Neural progenitor cell (in vitro differentiated cells): ENCODE measurements at regions not wholly inside any gene's neighbourhood (a gene's known extent, or its start where the extent isn't known, plus 50 kb on each side); places are given as distances from the start of the nearest gene placed in this dataset.

ENCODE experiments used
- DNase-seq: peaks from one replicate; pipeline ENCODE4 v3.0.0-alpha.2; 2016; ENCODE audit warnings: low spot score
- H2AFZ ChIP-seq: fragments of 200-600 bp; sonication (generic); replicated peaks from 2 replicates; pipeline ENCODE4 v1.6.1; 2016; ENCODE audit warnings: antibody characterized with exemption
- H3F3A ChIP-seq: fragments of 200-600 bp; sonication (generic); 2 replicates; pipeline ENCODE4 v1.6.1; 2016; ENCODE audit warnings: antibody characterized with exemption, low read depth
- H3K27ac ChIP-seq: fragments of 200-600 bp; sonication (generic); 2 replicates; pipeline ENCODE4 v1.5.1; 2016; ENCODE audit warnings: mild to moderate bottlenecking
- H3K27me3 ChIP-seq: fragments of 200-600 bp; sonication (generic); 2 replicates; pipeline ENCODE4 v1.6.1; 2016; ENCODE audit warnings: mild to moderate bottlenecking, moderate library complexity
- H3K36me3 ChIP-seq: fragments of 200-600 bp; sonication (generic); 2 replicates; pipeline ENCODE4 v1.5.1; 2016
- H3K4me1 ChIP-seq: fragments of 200-600 bp; sonication (generic); 2 replicates; pipeline ENCODE4 v1.6.1; 2016; ENCODE audit warnings: mixed run types
- H3K4me2 ChIP-seq: fragments of 200-600 bp; sonication (generic); 2 replicates; pipeline ENCODE4 v1.6.1; 2016
- H3K4me3 ChIP-seq: fragments of 200-600 bp; sonication (generic); 2 replicates; pipeline ENCODE4 v1.5.1; 2016
- H3K79me2 ChIP-seq: fragments of 200-600 bp; sonication (generic); 2 replicates; pipeline ENCODE4 v1.6.1; 2016; ENCODE audit warnings: low read depth
- H3K9ac ChIP-seq: fragments of 200-600 bp; sonication (generic); 2 replicates; pipeline ENCODE4 v1.6.1; 2016
- H3K9me3 ChIP-seq: fragments of 200-600 bp; sonication (generic); 2 replicates; pipeline ENCODE4 v1.5.1; 2016; ENCODE audit warnings: low read depth
- H4K20me1 ChIP-seq: fragments of 200-600 bp; sonication (generic); 2 replicates; pipeline ENCODE4 v1.6.1; 2016; ENCODE audit warnings: low read depth
- H3K27ac Mint-ChIP-seq: 3 replicates; pipeline ENCODE4 v1.8.0; 2021; ENCODE audit warnings: mixed read lengths
- H3K27me3 Mint-ChIP-seq: 2 replicates; pipeline ENCODE4 v1.8.0; 2022; ENCODE audit warnings: low read depth, mild to moderate bottlenecking, inconsistent platforms, moderate library complexity, mixed read lengths; ENCODE audit not compliant: insufficient read depth
- H3K36me3 Mint-ChIP-seq: 3 replicates; pipeline ENCODE4 v1.8.0; 2021; ENCODE audit warnings: mixed read lengths
- H3K4me1 Mint-ChIP-seq: 3 replicates; pipeline ENCODE4 v1.8.0; 2021; ENCODE audit warnings: mixed read lengths
- H3K4me3 Mint-ChIP-seq: 3 replicates; pipeline ENCODE4 v1.8.0; 2021; ENCODE audit warnings: mild to moderate bottlenecking, moderate library complexity, mixed read lengths
- H3K9me3 Mint-ChIP-seq: 3 replicates; pipeline ENCODE4 v1.8.0; 2020; ENCODE audit warnings: mixed read lengths
- CTCF ChIP-seq: fragments of 200-600 bp; sonication (generic); IDR thresholded peaks from 2 replicates; pipeline ENCODE4 v1.5.1; 2017; ENCODE audit warnings: antibody characterized with exemption, mild to moderate bottlenecking
- EZH2 ChIP-seq: fragments of 200-600 bp; sonication (generic); IDR thresholded peaks from 2 replicates; pipeline ENCODE4 v1.6.1; 2017; ENCODE audit warnings: antibody characterized with exemption, mild to moderate bottlenecking, moderate library complexity
- EZH2phosphoT487 ChIP-seq: fragments of 200-600 bp; sonication (generic); IDR thresholded peaks from 2 replicates; pipeline ENCODE4 v1.6.1; 2017; ENCODE audit warnings: antibody characterized with exemption

DNA sequence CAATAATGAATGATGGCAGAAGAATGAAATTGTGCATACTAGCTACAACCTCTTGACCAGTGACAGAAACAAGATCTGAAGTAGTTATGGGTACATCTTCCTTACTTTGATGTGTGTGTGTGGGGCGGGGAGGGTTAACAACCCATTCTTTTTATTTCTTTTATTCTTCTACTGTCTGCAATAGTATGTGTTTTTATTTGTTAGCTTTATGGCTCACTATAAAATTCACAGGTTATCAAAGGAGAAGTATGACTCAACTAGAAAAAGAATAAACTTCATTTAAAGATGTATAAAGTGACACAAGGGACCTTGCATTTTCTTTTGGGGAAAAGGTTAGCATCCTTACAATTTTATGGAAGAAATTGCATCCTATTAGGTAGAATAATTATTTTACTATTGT is 430.5 kb downstream of the DAD1 start:
- Histone ChIP-seq H3K4me3 (no peak overlapping the region), H4K20me1 (no peaks in the 10 kb centered on the region), H3K36me3 (no peaks in the 10 kb centered on the region), H3K9ac (no peak overlapping the region), H3K27ac (no peak overlapping the region), H3K79me2 (no peaks in the 10 kb centered on the region), H2AFZ (no peak overlapping the region), H3K9me3 (no peaks in the 10 kb centered on the region), H3F3A (no peaks in the 10 kb centered on the region), H3K4me2 (no peak overlapping the region), H3K27me3 (no peaks in the 10 kb centered on the region), H3K4me1 (no peaks in the 10 kb centered on the region)
- TF ChIP-seq CTCF (no peak), EZH2phosphoT487 (no peak), EZH2 (no peak)
- Mint-ChIP-seq H3K4me3 (no peak overlapping the region), H3K9me3 (no peaks in the 10 kb centered on the region), H3K27me3 (no peaks in the 10 kb centered on the region), H3K4me1 (peaks cover 4% of the 10 kb centered on the region), H3K27ac (no peak overlapping the region), H3K36me3 (no peaks in the 10 kb centered on the region)
- DNase-seq: no peak

DNA sequence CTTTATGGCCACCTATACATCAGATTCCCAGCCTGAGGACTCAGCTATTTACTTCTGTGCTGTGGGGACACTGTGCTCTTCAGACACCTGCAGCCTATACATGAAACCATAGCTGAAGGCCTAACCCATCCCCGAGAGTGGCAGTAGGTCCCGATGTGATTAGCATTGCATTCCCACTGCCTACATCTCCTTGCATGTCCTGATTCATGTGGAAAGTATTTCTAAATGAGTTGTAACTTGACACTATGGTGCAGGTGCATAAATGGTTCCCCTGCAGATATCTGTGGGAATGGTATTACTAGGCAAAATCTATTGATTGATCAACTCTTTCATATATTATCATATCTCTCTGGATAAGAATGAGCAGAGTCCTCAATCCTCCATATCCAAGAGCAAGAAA is 433.5 kb downstream of the DAD1 start:
- H3K4me1 Mint-ChIP-seq: no peaks in the 10 kb centered on the region
- no peak overlapping the region for H2AFZ ChIP-seq
- H3K9me3 ChIP-seq: no peaks in the 10 kb centered on the region
- H4K20me1 ChIP-seq: no peaks in the 10 kb centered on the region
- no peak overlapping the region for H3K4me2 ChIP-seq
- no peak for TF ChIP-seq CTCF
- TF ChIP-seq EZH2phosphoT487: no peak
- TF ChIP-seq EZH2: no peak
- no peak overlapping the region for H3K9ac ChIP-seq
- H3K27me3 ChIP-seq: no peaks in the 10 kb centered on the region
- H3K79me2 ChIP-seq: no peaks in the 10 kb centered on the region
- H3K36me3 ChIP-seq: no peaks in the 10 kb centered on the region
- no peak overlapping the region for H3K4me3 Mint-ChIP-seq
- H3K36me3 Mint-ChIP-seq: no peaks in the 10 kb centered on the region
- peaks cover 3% of the 10 kb centered on the region for H3K27me3 Mint-ChIP-seq
- no peak overlapping the region for H3K27ac Mint-ChIP-seq
- no peak overlapping the region for H3K27ac ChIP-seq
- peaks cover 13% of the 10 kb centered on the region for H3K9me3 Mint-ChIP-seq
- H3F3A ChIP-seq: no peaks in the 10 kb centered on the region
- no peak overlapping the region for H3K4me3 ChIP-seq
- no peak for DNase-seq
- H3K4me1 ChIP-seq: no peaks in the 10 kb centered on the region

DNA sequence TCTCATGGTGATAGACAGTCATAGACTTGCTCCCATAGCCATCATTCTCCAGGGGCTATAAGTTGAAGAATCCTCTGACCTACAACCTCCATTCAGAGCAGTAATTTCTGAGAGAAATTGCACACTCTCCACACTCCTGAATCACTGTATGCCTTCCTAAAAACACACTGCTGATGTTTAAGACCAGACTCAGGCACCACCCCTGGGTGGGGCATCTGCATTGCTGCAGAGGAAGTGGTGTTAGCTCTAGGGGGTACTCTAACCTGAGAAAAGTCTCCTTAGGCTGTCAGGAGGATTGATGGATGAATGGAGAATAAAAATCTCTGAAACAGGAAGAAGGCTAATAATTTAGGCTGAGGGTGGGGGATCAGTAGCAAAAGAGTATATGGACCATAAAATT is 436.1 kb downstream of the DAD1 start:
- Mint-ChIP-seq H3K4me3 (no peak overlapping the region), H3K36me3 (no peaks in the 10 kb centered on the region), H3K4me1 (no peaks in the 10 kb centered on the region), H3K27ac (no peak overlapping the region), H3K27me3 (peaks cover 3% of the 10 kb centered on the region), H3K9me3 (peaks cover 13% of the 10 kb centered on the region)
- Histone ChIP-seq H3K9ac (no peak overlapping the region), H3K4me3 (no peak overlapping the region), H3K79me2 (no peaks in the 10 kb centered on the region), H3K27ac (no peak overlapping the region), H3K4me2 (no peak overlapping the region), H3K4me1 (no peaks in the 10 kb centered on the region), H2AFZ (no peak overlapping the region), H3K27me3 (no peaks in the 10 kb centered on the region), H4K20me1 (no peaks in the 10 kb centered on the region), H3F3A (no peaks in the 10 kb centered on the region), H3K9me3 (no peaks in the 10 kb centered on the region), H3K36me3 (no peaks in the 10 kb centered on the region)
- DNase-seq: no peak
- TF ChIP-seq EZH2phosphoT487: no peak
- no peak for TF ChIP-seq CTCF
- no peak for TF ChIP-seq EZH2
